LNCaP clone FGC (cell line): ENCODE measurements at regions not wholly inside any gene's neighbourhood (a gene's known extent, or its start where the extent isn't known, plus 50 kb on each side); places are given as distances from the start of the nearest gene placed in this dataset.

Experiments
- DNase-seq: peaks from one replicate; pipeline ENCODE4 v3.0.0-alpha.2; 2011; ENCODE audit warnings: low read depth
- H3K4me3 ChIP-seq: 2 replicates; pipeline ENCODE4 v1.5.1; 2011; ENCODE audit warnings: mild to moderate bottlenecking, low read depth, low read length, control low read depth
- CTCF ChIP-seq: IDR thresholded peaks from 2 replicates; pipeline ENCODE4 v1.5.1; 2012; ENCODE audit warnings: mild to moderate bottlenecking; ENCODE audit not compliant: control insufficient read depth, insufficient read depth; ENCODE audit errors: extremely low read depth

- no peak for TF ChIP-seq CTCF
- no peak overlapping the region for H3K4me3 ChIP-seq
- DNase-seq, result no peak
Measured at GRCh38 chr10:100688201-100688600, 57.2 kb upstream of the PAX2 start.

DNA sequence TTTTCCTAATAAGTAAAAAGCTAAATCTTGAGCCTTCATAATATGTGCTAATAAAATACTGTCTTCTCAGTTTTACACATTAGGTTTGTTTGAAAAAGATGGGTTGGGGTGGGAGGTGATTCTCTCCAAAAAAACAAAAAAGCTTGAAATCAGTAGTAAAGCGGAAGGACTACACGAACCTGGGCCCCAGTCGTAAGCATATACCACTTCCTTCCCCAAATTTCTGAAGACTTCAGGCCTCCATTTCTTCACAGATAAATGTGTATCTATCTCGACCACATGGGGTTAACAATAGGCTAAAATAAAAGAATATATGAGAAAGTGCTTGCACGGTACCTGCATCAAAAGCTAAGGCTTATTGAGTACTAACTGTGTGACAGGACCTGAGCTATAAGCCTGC lies 51.6 kb upstream of the PAX2 start:
- no peak overlapping the region for H3K4me3 ChIP-seq
- no peak for DNase-seq
- no peak for TF ChIP-seq CTCF
